Adrenal gland (tissue), 9 donors: ENCODE measurements at regions not wholly inside any gene's neighbourhood (a gene's known extent, or its start where the extent isn't known, plus 50 kb on each side); places are given as distances from the start of the nearest gene placed in this dataset.
"Not testable (repeated sequence)": the region's sequence is repeated elsewhere in the genome, so short reads cannot be mapped to it uniquely, and the experiment has no call there.

Experiments used
- DNase-seq, 7 donors: peaks; one replicate each; pipeline ENCODE4 v3.0.0-alpha.2; 2019 to 2020
- H3K27ac ChIP-seq, 5 donors: fragments of 200-600 bp; sonication (generic) in 4 of 5; 1 replicate in 3 of 5; 2 replicates in 2 of 5; pipeline versions ENCODE4 v1.5.1 to v1.8.0; 2016 to 2020; ENCODE audit warnings: mild to moderate bottlenecking in 1 of 5
- H3K27me3 ChIP-seq: fragments of 200-600 bp; 2 replicates; pipeline ENCODE4 v1.8.0; 2021
- H3K36me3 ChIP-seq, 2 donors: fragments of 200-600 bp; replicated peaks in 1 of 2; 1 replicate in 1 of 2; 2 replicates in 1 of 2; pipeline versions ENCODE4 v1.5.1 to v1.8.0; 2018 to 2022
- H3K4me1 ChIP-seq, 2 donors: fragments of 200-600 bp; replicated peaks in 1 of 2; 1 replicate in 1 of 2; 2 replicates in 1 of 2; pipeline versions ENCODE4 v1.5.1 to v1.8.0; 2018 to 2021
- H3K4me3 ChIP-seq, 4 donors: fragments of 200-600 bp; sonication (generic) in 3 of 4; one replicate each; pipeline ENCODE4 v1.5.1; 2016 to 2018
- H3K9me3 ChIP-seq, 3 donors: fragments of 200-600 bp; sonication (generic) in 1 of 3; replicated peaks in 1 of 3; 1 replicate in 2 of 3; 2 replicates in 1 of 3; pipeline versions ENCODE4 v1.5.1 to v1.8.0; 2016 to 2021
- CTCF ChIP-seq, 6 experiments: fragments of 450-650 bp in 4 of 6; fragments of 200-600 bp in 2 of 6; sonication (generic) in 1 of 6; IDR thresholded peaks; 1 replicate in 5 of 6; 2 replicates in 1 of 6; pipeline versions ENCODE4 v1.5.1 to v1.8.0; 2016 to 2021; ENCODE audit warnings: antibody characterized with exemption in 6 of 6, mild to moderate bottlenecking in 2 of 6, moderate library complexity in 1 of 6
- POLR2A ChIP-seq, 2 donors: fragments of 450-650 bp; IDR thresholded peaks; one replicate each; pipeline ENCODE4 v1.6.1; 2017; ENCODE audit warnings: antibody characterized with exemption in 2 of 2, mild to moderate bottlenecking in 2 of 2, moderate library complexity in 1 of 2
- WGBS, 4 donors: extraction: QIAGEN DNeasy Blood & Tissue Kit in 2 of 4; methylation state at CpG; one replicate each; pipeline versions ENCODE4 v1.1.5 to v1.1.7; 2013 to 2017; 5-methylcytosine and 5-hydroxymethylcytosine counted together
- intact Hi-C, 2 donors: fragments of 100-400 bp; cut with DNase I; formaldehyde crosslinking; loops; one replicate each; pipeline versions ENCODE4 v1.14.1 to v1.15.0; 2022 to 2023
- donor health status: healthy with polysubstance abuse.
- donor health status: Bipolar disorder and iron deficiency.
- donor health status: DM: yes; HTN: yes; CAD: no.
- donor health status: DM: no; HTN: no; CAD: no.
- donor health status: DM: no; HTN: no; CAD: no.

- TF ChIP-seq CTCF (IDR thresholded peaks at IDR 0.05) (no peak), POLR2A (IDR thresholded peaks at IDR 0.05) (no peak)
- no peaks in the 10 kb centered on the region for H3K4me1 ChIP-seq
- intact Hi-C loops: no loop called here
- DNase-seq: no peak
- no peaks in the 10 kb centered on the region for H3K27me3 ChIP-seq
- no peaks in the 10 kb centered on the region for H3K36me3 ChIP-seq
- 84 to 88% (median 86%) methylated on average over 3 of the region's 3 CpGs for WGBS, 4 donors
- no peak overlapping the region for H3K27ac ChIP-seq
- no peaks in the 10 kb centered on the region for H3K9me3 ChIP-seq
- no peak overlapping the region for H3K4me3 ChIP-seq
These were observed 315.6 kb downstream of the EDEM1 start for GRCh38 chr3:5503136-5503535.

GRCh38 chr3:5504135-5504534 lies 316.6 kb downstream of the EDEM1 start:
- 58 to 64% (median 61%) methylated on average over 5 of the region's 5 CpGs for WGBS, 4 donors
- no peak overlapping the region for H3K27ac ChIP-seq
- intact Hi-C loops: no loop called here
- TF ChIP-seq POLR2A (IDR thresholded peaks at IDR 0.05) (no peak), CTCF (IDR thresholded peaks at IDR 0.05) (no peak)
- H3K4me1 ChIP-seq: no peaks in the 10 kb centered on the region
- H3K27me3 ChIP-seq: no peaks in the 10 kb centered on the region
- H3K4me3 ChIP-seq: no peak overlapping the region
- H3K36me3 ChIP-seq: no peaks in the 10 kb centered on the region
- no peaks in the 10 kb centered on the region for H3K9me3 ChIP-seq
- DNase-seq: no peak

- Histone ChIP-seq H3K27ac (no peak overlapping the region), H3K4me3 (no peak overlapping the region), H3K4me1 (no peaks in the 10 kb centered on the region), H3K36me3 (no peaks in the 10 kb centered on the region), H3K9me3 (no peaks in the 10 kb centered on the region), H3K27me3 (no peaks in the 10 kb centered on the region)
- WGBS, 4 donors: 84 to 93% (median 88%) methylated on average over 3 of the region's 3 CpGs
- DNase-seq: no peak
- intact Hi-C loops: no loop called here
- TF ChIP-seq CTCF (IDR thresholded peaks at IDR 0.05) (no peak), POLR2A (IDR thresholded peaks at IDR 0.05) (no peak)
These were observed 317.7 kb downstream of the EDEM1 start for GRCh38 chr3:5505163-5505562.

- Histone ChIP-seq H3K4me3 (no peak overlapping the region), H3K27me3 (no peaks in the 10 kb centered on the region), H3K9me3 (no peaks in the 10 kb centered on the region), H3K36me3 (no peaks in the 10 kb centered on the region), H3K4me1 (no peaks in the 10 kb centered on the region), H3K27ac (no peak overlapping the region)
- intact Hi-C loops: no loop called here
- WGBS, 4 donors: 44 to 65% (median 53%) methylated on average over 2 of the region's 2 CpGs
- no peak for DNase-seq
- TF ChIP-seq POLR2A (IDR thresholded peaks at IDR 0.05) (no peak), CTCF (IDR thresholded peaks at IDR 0.05) (no peak)
These were observed 318.5 kb downstream of the EDEM1 start for GRCh38 chr3:5505997-5506396.

- intact Hi-C loops, H3K4me1 ChIP-seq, DNase-seq, H3K4me3 ChIP-seq, H3K27ac ChIP-seq, H3K27me3 ChIP-seq, H3K9me3 ChIP-seq, H3K36me3 ChIP-seq: not testable (repeated sequence)
- WGBS, 4 donors: 72 to 92% (median 81%) methylated on average over 3 of the region's 3 CpGs
These were observed 321.4 kb downstream of the EDEM1 start for GRCh38 chr3:5508860-5509259.
